DMS153 treated with DMSO at 0.1 percent for 48 hours (cell line): ENCODE measurements at regions not wholly inside any gene's neighbourhood (a gene's known extent, or its start where the extent isn't known, plus 50 kb on each side); places are given as distances from the start of the nearest gene placed in this dataset.
"Not testable (repeated sequence)": the region's sequence is repeated elsewhere in the genome, so short reads cannot be mapped to it uniquely, and the experiment has no call there.

ENCODE experiments used
- DNase-seq: peaks from one replicate; lab custom pipeline; 2025; ENCODE audit not compliant: unreplicated experiment; lab: John Stamatoyannopoulos, UW

- DNase-seq = no peak
Observed at GRCh38 chr1:196091397-196092135, 516.7 kb downstream of the KCNT2 start.

GRCh38 chr1:196090226-196090625 lies 518.0 kb downstream of the KCNT2 start:
- DNase-seq = no peak

- no peak for DNase-seq
Observed at GRCh38 chr1:196088541-196088940, 519.7 kb downstream of the KCNT2 start.

- no peak for DNase-seq
Observed at GRCh38 chr1:196078691-196079090, 529.5 kb downstream of the KCNT2 start.

- DNase-seq = no peak
Observed at GRCh38 chr1:196075621-196076020, 532.6 kb downstream of the KCNT2 start.

GRCh38 chr1:196074182-196074581 lies 534.1 kb downstream of the KCNT2 start:
- no peak for DNase-seq

GRCh38 chr1:196071447-196071846 lies 536.8 kb downstream of the KCNT2 start:
- peak; percentile 77 for DNase-seq

GRCh38 chr1:196070940-196071339 lies 537.3 kb downstream of the KCNT2 start:
- DNase-seq = no peak

- DNase-seq = no peak
Observed at GRCh38 chr1:196063952-196064351, 544.3 kb downstream of the KCNT2 start.

- no peak for DNase-seq
Observed at GRCh38 chr1:196063294-196063693, 544.9 kb downstream of the KCNT2 start.

- DNase-seq = no peak
Observed at GRCh38 chr1:196060539-196060938, 547.7 kb downstream of the KCNT2 start.

- DNase-seq = no peak
Observed at GRCh38 chr1:196059210-196059609, 549.0 kb downstream of the KCNT2 start.

- DNase-seq = no peak
Observed at GRCh38 chr1:196056966-196057365, 551.3 kb downstream of the KCNT2 start.

- DNase-seq = no peak
Observed at GRCh38 chr1:196049407-196049806, 558.8 kb downstream of the KCNT2 start.

GRCh38 chr1:196043268-196043667 lies 565.0 kb downstream of the KCNT2 start:
- DNase-seq = no peak

- DNase-seq = no peak
Observed at GRCh38 chr1:196034080-196034706, 574.0 kb downstream of the KCNT2 start.

GRCh38 chr1:196031387-196031786 lies 576.9 kb downstream of the KCNT2 start:
- DNase-seq = not testable (repeated sequence)

GRCh38 chr1:196030455-196030854 lies 577.8 kb downstream of the KCNT2 start:
- no peak for DNase-seq

- DNase-seq = no peak
Observed at GRCh38 chr1:196029410-196029809, 578.8 kb downstream of the KCNT2 start.

- no peak for DNase-seq
Observed at GRCh38 chr1:196027127-196027526, 581.1 kb downstream of the KCNT2 start.

- not testable (repeated sequence) for DNase-seq
Observed at GRCh38 chr1:196021174-196021573, 587.1 kb downstream of the KCNT2 start.

GRCh38 chr1:196009362-196009761 lies 598.9 kb downstream of the KCNT2 start:
- DNase-seq = no peak

GRCh38 chr1:196007763-196008162 lies 600.5 kb downstream of the KCNT2 start:
- no peak for DNase-seq
